HG03045 (cell line): ENCODE measurements at regions not wholly inside any gene's neighbourhood (a gene's known extent, or its start where the extent isn't known, plus 50 kb on each side); places are given as distances from the start of the nearest gene placed in this dataset.

Experiments used
- ATAC-seq: cut with Tn5 transposase; IDR thresholded peaks from one replicate; pipeline ENCODE4 v1.9.1; 2021; ENCODE audit warnings: mild to moderate bottlenecking, moderate library complexity; ENCODE audit not compliant: unreplicated experiment

DNA sequence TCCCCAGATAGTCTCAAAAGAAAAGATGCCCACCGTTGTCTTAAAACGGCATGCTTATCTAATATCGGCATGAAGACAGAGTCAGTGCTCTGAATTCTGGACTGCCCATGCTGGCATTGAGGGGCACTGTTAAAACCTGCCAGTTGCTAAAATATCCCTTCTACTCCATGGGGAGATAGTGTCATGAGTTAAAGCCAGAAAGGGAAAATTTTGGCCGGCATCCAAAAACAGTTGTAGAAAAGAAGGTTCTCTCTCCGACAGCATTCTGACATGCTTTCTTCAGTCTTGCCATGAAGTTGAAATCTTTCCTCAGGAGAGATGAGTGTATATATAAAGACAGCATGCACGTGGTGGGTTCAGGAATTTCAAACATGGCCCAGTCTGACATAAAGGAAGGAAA is 401.3 kb upstream of the PIK3C3 start:
- ATAC-seq, result no peak

DNA sequence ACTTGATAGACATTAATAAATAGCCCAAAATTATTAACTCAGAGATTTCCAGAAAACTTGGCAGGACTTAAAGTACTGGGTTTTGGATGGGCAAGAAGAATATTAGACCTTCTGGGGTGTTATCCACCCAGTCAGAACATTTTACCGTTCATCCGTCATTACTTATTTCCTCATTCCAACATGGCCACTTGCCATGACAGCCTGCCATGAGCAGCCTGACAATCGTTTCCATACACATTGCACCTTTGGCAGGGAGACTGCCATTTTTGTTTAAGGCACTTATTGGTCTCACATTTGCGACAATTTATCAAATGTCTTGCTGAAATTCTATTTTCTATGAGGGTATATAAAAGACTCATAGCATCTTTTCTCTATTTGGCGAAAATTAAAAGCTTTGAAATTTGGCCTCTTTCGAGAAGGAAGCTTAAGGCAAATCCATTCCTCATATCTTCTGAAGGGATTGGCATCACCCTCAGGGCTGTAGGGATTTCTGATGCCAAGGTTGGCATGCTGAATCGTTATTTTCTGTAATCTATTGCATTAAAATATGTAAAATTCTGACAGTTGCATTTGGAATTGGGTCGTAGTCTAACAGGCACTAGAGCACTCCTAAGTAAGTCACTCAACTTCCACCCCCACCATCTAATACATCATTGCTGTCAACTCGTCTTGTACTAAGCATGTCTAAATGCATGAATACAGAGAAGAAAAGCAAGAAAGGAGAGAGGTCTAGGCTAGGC is 406.3 kb upstream of the PIK3C3 start:
- no peak for ATAC-seq

DNA sequence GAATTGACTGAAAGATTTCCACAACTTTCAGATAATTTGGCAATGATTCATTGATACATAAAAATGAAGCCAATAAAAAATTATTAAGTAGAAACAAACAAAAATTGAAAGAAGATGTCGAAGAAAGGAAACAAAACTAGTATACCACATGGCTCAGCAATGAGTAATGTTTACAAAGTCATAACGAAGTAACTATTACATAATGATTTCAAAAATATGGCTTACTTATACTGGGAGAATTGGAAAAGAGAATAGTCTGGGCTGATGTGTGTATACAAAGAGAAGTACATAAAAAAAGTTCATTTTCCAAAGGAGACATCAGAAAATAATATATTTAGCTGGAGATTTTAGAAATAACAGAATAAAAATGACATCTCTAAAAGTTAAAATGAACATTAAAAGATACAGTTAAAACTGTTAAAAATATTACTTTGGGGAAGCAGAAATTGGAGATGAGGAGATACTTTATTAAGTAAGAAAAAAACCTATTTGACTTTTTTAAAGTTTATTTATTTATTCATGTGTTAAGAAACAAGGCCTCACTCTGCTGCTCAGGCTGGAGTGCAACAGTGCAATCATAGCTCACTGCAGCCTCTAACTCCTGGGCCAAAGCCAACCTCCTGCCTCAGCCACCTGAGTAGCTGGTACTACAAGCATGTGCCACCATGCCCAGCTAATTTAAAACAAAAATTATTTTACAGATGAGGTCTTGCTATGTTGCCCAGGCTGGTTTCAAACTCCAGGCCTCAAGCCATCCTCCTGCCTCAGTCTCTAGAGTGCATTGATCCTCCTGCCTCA is 409.7 kb upstream of the PIK3C3 start:
- no peak for ATAC-seq

DNA sequence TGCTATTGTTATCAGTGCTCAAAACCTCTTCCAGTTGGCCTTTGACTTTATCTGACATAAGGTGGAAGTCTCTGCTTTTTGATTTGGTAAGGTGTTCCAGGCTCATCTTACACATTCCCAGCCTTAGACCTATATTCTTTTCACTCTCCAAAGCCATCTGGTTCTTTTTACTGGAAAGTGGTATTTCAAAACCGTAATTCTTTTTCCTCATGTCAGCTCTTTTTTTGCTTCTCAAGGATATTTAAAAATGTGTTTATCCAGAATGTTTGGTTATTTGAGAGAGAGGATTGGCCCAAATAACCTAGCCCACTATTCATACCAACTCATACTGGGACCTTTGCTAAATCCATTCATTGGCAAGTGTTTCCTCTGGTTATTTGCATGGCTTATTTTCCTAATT is 411.2 kb upstream of the PIK3C3 start:
- no peak for ATAC-seq

DNA sequence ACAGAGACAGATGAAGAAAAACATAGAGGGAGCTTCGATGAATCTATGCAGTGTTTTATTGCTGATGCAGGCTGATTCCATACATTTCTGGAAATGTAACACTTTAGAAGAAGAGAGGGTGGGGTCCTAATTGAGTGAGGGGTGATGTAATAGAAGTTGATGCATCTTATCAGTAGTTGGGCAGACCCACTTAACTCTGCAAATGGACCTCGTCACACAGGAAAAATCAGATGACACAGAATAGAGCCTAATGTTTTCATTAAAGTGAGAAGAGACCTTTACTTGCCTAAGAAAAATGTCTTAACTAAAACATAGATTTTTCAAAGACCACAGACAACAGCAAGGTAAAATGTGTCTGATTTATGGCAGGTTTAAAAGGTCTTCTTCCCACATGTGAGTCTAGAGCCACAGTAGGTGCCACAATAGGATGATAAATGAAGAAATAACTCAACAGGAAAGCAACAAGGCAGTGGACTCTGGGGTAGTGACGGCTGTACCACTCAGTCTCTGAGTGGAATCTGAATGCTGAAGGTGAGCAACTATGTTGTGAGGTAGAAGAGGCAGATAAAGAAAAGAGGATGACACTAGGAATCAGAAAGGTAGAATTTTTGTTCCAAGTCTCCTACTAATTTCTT is 414.7 kb upstream of the PIK3C3 start:
- no peak for ATAC-seq

GRCh38 chr18:41538751-41539150 is 416.3 kb upstream of the PIK3C3 start:
- ATAC-seq, result no peak

DNA sequence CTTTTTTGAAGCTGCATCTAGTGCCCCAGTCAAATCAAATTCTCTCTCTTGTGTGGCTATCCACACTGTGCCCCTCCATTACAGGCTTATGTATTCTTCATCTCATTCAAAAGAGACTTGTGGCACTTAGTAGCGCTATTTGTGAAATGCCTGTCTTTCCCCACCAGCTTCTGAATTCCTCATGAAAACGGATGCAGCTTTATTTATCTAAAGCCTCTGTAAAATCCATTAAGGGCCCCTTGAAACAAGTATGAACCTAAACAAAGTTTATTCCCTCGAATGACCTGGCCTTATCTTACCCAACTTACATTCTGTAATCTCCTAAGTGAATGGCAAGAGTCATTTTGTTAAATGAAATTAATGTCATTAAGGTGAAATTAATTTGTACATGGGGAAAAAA is 417.4 kb upstream of the PIK3C3 start:
- no peak for ATAC-seq

- ATAC-seq, result no peak
Observed at GRCh38 chr18:41532344-41533086, 422.5 kb upstream of the PIK3C3 start.

DNA sequence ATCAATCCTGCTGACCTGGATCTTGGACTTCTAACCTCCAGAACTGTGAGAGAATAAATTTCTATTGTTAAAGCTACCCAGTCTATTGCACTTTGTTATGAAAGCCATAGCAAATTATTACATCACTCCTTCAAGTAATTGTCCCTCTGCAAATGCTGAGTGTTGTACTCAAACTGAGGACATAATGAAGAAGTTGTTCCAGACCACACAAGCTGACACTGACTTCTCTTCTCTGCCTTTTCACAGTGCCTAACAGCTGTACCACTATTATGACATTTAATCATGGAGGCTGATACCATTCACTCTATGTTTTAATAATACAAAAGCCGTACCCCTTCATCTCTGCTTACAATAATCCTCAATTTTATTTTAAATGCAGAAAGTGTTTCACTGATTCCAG is 424.1 kb upstream of the PIK3C3 start:
- no peak for ATAC-seq

GRCh38 chr18:41529093-41529492 is 425.9 kb upstream of the PIK3C3 start:
- no peak for ATAC-seq

DNA sequence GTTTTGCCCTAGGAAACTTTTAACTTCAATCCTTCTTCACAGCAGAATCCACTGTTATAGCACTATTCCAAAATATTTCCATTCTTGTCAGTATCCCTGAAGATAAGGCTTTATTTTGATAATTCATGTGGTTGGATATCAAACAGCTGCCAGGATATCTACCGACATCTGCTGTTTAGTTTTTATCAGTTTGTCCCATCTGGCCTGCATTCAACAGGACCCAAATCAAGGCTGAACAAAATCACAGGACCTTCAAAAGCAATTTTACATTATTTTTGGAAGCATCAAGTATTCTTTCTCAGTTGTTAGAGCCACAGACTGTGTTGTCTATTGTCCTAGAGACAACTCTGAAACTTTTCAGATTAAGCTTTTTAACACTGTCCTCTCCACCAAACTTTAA is 429.0 kb upstream of the PIK3C3 start:
- no peak for ATAC-seq

GRCh38 chr18:41524674-41525470 is 430.2 kb upstream of the PIK3C3 start:
- ATAC-seq, result no peak

- no peak for ATAC-seq
Observed at GRCh38 chr18:41517142-41517541, 437.9 kb upstream of the PIK3C3 start.

GRCh38 chr18:41513438-41513837 is 441.6 kb upstream of the PIK3C3 start:
- ATAC-seq, result no peak

DNA sequence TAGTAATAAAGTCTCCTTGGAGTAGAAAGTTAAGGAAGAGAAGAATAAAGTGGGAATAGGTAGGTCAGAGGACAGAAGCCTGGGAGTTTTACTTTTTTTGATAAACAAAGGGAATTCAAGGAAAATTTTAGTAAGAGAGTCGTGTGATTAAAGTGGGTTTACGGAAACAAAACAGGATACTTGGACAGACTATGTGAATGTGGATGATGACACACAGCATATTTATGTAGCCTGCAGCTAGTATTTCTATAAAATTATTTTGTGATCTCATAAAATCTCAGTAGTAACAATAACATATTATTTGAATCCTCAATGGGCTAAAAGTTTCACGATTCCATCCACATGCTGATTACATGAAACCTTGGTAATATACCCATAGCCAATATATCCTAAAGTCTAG is 450.7 kb upstream of the PIK3C3 start:
- no peak for ATAC-seq

DNA sequence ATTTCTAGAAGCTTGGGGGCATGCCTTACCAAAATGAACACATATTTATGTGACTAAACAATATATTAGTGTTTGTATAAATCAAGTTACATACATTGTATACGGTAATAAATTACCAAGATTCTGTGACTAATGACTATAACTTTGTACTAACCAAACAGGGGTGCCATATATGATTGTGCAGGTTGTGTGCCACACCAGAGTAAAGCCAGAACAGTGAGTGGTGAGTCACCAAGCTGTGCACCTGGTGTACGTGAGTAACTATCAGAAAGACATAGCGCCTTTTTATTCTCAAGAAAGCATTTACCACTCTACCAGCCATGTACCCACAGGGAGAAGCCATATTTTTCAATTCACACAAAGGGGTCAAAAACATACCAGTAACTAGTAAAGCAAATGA is 453.2 kb upstream of the PIK3C3 start:
- no peak for ATAC-seq

DNA sequence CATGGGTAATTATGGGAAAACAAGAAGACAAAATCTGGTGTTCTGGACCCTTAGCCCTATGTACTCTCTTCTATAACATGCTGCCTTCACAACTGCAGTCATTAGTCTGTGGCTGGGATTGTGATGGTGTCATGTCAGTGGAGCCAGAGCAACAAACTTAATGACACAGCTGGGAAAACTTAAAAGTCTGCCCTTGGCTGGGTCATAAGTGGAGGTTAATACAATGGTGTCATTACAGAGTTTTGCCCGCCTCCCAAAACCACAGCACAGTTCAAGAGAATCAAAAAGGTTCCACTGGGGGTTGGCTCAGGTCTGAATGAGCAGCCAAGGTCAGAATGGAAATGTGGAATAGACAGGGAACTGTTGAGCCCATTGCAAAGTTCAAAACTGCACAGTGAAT is 455.7 kb upstream of the PIK3C3 start:
- no peak for ATAC-seq

DNA sequence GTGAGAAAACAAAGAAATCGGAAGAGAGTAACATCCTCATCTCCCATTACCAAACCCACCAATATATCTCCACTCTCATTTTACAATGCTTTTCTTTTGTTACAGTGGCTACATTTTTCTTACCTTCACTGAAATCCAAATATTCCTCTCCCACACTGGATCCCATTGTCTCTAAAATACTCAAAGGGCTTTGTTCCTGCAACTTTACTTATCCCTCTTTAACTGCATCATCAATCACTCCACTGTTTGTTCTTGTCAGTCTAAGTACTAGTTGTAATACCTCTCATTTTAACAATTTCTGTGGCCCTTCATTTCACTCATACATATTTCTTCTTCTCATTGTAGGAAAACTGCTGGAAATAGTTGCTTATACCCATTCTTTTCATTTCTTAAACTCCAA is 464.2 kb upstream of the PIK3C3 start:
- no peak for ATAC-seq

GRCh38 chr18:41486575-41486974 is 468.5 kb upstream of the PIK3C3 start:
- no peak for ATAC-seq

- no peak for ATAC-seq
Observed at GRCh38 chr18:41484069-41484468, 471.0 kb upstream of the PIK3C3 start.

- no peak for ATAC-seq
Observed at GRCh38 chr18:41482501-41482900, 472.5 kb upstream of the PIK3C3 start.
